ENCODE measurements at regions not wholly inside any gene's neighbourhood (a gene's known extent, or its start where the extent isn't known, plus 50 kb on each side); places are given as distances from the start of the nearest gene placed in this dataset.

DNA sequence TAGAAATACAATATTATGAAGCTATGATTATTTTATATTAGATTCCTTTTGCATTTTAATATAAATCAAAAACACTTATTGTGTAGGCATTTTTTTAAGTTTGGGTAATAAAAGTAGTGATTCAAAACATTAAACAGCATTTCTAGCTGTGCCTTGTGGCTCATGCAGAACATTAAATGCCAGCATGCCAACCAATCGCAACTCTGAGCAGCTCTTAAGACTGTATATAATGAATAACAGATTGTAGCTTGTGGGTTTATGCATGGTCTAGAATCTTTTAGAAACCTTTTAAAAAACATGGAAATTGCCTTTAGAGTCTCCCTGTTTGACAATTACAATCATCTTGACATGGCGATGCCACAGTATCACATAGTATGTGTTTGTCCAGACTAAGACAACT, 903.8 kb downstream of the EFNA5 start:
- TF ChIP-seq, protein P1, sequence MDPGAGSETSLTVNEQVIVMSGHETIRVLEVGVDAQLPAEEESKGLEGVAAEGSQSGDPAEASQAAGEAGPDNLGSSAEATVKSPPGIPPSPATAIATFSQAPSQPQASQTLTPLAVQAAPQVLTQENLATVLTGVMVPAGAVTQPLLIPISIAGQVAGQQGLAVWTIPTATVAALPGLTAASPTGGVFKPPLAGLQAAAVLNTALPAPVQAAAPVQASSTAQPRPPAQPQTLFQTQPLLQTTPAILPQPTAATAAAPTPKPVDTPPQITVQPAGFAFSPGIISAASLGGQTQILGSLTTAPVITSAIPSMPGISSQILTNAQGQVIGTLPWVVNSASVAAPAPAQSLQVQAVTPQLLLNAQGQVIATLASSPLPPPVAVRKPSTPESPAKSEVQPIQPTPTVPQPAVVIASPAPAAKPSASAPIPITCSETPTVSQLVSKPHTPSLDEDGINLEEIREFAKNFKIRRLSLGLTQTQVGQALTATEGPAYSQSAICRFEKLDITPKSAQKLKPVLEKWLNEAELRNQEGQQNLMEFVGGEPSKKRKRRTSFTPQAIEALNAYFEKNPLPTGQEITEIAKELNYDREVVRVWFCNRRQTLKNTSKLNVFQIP (CRISPR knock-in tag; IDR thresholded peaks at IDR 0.05; ENCODE audit: borderline replicate concordance, low read depth), result no peak
- no peak for TF ChIP-seq ZC3H10 (CRISPR knock-in tag; IDR thresholded peaks at IDR 0.05)
- TF ChIP-seq, protein P2, sequence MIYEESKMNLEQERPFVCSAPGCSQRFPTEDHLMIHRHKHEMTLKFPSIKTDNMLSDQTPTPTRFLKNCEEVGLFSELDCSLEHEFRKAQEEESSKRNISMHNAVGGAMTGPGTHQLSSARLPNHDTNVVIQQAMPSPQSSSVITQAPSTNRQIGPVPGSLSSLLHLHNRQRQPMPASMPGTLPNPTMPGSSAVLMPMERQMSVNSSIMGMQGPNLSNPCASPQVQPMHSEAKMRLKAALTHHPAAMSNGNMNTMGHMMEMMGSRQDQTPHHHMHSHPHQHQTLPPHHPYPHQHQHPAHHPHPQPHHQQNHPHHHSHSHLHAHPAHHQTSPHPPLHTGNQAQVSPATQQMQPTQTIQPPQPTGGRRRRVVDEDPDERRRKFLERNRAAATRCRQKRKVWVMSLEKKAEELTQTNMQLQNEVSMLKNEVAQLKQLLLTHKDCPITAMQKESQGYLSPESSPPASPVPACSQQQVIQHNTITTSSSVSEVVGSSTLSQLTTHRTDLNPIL (CRISPR knock-in tag; IDR thresholded peaks at IDR 0.05; ENCODE audit: low read depth), result no peak
- TF ChIP-seq, protein P3, sequence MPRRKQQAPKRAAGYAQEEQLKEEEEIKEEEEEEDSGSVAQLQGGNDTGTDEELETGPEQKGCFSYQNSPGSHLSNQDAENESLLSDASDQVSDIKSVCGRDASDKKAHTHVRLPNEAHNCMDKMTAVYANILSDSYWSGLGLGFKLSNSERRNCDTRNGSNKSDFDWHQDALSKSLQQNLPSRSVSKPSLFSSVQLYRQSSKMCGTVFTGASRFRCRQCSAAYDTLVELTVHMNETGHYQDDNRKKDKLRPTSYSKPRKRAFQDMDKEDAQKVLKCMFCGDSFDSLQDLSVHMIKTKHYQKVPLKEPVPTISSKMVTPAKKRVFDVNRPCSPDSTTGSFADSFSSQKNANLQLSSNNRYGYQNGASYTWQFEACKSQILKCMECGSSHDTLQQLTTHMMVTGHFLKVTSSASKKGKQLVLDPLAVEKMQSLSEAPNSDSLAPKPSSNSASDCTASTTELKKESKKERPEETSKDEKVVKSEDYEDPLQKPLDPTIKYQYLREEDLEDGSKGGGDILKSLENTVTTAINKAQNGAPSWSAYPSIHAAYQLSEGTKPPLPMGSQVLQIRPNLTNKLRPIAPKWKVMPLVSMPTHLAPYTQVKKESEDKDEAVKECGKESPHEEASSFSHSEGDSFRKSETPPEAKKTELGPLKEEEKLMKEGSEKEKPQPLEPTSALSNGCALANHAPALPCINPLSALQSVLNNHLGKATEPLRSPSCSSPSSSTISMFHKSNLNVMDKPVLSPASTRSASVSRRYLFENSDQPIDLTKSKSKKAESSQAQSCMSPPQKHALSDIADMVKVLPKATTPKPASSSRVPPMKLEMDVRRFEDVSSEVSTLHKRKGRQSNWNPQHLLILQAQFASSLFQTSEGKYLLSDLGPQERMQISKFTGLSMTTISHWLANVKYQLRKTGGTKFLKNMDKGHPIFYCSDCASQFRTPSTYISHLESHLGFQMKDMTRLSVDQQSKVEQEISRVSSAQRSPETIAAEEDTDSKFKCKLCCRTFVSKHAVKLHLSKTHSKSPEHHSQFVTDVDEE (CRISPR knock-in tag; IDR thresholded peaks at IDR 0.05), result no peak
- no peak for TF ChIP-seq OSR1 (CRISPR knock-in tag; IDR thresholded peaks at IDR 0.05)
- TF ChIP-seq ZFP3 (CRISPR knock-in tag; IDR thresholded peaks at IDR 0.05), result no peak
- TF ChIP-seq, protein P4, sequence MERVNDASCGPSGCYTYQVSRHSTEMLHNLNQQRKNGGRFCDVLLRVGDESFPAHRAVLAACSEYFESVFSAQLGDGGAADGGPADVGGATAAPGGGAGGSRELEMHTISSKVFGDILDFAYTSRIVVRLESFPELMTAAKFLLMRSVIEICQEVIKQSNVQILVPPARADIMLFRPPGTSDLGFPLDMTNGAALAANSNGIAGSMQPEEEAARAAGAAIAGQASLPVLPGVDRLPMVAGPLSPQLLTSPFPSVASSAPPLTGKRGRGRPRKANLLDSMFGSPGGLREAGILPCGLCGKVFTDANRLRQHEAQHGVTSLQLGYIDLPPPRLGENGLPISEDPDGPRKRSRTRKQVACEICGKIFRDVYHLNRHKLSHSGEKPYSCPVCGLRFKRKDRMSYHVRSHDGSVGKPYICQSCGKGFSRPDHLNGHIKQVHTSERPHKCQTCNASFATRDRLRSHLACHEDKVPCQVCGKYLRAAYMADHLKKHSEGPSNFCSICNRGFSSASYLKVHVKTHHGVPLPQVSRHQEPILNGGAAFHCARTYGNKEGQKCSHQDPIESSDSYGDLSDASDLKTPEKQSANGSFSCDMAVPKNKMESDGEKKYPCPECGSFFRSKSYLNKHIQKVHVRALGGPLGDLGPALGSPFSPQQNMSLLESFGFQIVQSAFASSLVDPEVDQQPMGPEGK (CRISPR knock-in tag; IDR thresholded peaks at IDR 0.05; ENCODE audit: borderline replicate concordance), result no peak
- no peak for TF ChIP-seq ARNTL (CRISPR knock-in tag; IDR thresholded peaks at IDR 0.05; ENCODE audit: borderline replicate concordance, low read depth)
- no peak for TF ChIP-seq ZFP30 (CRISPR knock-in tag; IDR thresholded peaks at IDR 0.05)
- TF ChIP-seq PPARA (CRISPR knock-in tag; IDR thresholded peaks at IDR 0.05; ENCODE audit: borderline replicate concordance), result no peak
- TF ChIP-seq RARB (CRISPR knock-in tag; IDR thresholded peaks at IDR 0.05), result no peak
- no peak for TF ChIP-seq SNAI2 (CRISPR knock-in tag; IDR thresholded peaks at IDR 0.05)
